Left cardiac atrium (tissue), 4 donors: ENCODE measurements at regions not wholly inside any gene's neighbourhood (a gene's known extent, or its start where the extent isn't known, plus 50 kb on each side); places are given as distances from the start of the nearest gene placed in this dataset.

Source experiments
- ATAC-seq, 2 donors: fragments of 200-7000 bp; cut with Tn5 transposase; one replicate each; pipeline ENCODE4 v1.9.1; 2020; ENCODE audit warnings: mild to moderate bottlenecking in 2 of 2, moderate library complexity in 2 of 2
- DNase-seq: peaks from one replicate; pipeline ENCODE4 v3.0.0-alpha.2; 2020
- intact Hi-C, 2 donors: fragments of 100-400 bp; cut with DNase I; formaldehyde crosslinking; loops; one replicate each; pipeline versions ENCODE4 v1.14.1 to v1.15.1; 2022 to 2023
- donor health status: DM: no; HTN: yes; CAD: no.
- donor health status: DM: no; HTN: yes; CAD: no; lungs with severe emphysema.
- donor health status: DM: yes; HTN: yes; CAD: no.
- donor health status: Dilated cardiomyopathy.

GRCh38 chr19:31402529-31403316 lies 53.5 kb upstream of the TSHZ3 start:
- intact Hi-C loops: no loop called here
- ATAC-seq: no peak
- DNase-seq: no peak

GRCh38 chr19:31406106-31406505 lies 56.9 kb upstream of the TSHZ3 start:
- DNase-seq: no peak
- intact Hi-C loops: no loop called here

GRCh38 chr19:31408460-31409124 lies 59.4 kb upstream of the TSHZ3 start:
- peak; percentile 94 to 96 for ATAC-seq
- intact Hi-C loops: no loop called here
- peak; percentile 38 for DNase-seq

More at GRCh38 chr19:31406106-31406505, 56.9 kb upstream of the TSHZ3 start:
- no peak for ATAC-seq

- DNase-seq (no peak), ATAC-seq (no peak)
- intact Hi-C loops: no loop called here
Measured at GRCh38 chr19:31413353-31413752, 64.1 kb upstream of the TSHZ3 start.

- ATAC-seq (no peak), DNase-seq (no peak)
- intact Hi-C loops: no loop called here
Measured at GRCh38 chr19:31415322-31415721, 66.1 kb upstream of the TSHZ3 start.

GRCh38 chr19:31416548-31416947 lies 67.3 kb upstream of the TSHZ3 start:
- ATAC-seq (no peak), DNase-seq (no peak)
- intact Hi-C loops: no loop called here

- intact Hi-C loops: no loop called here
- no peak for DNase-seq
- no peak for ATAC-seq
Measured at GRCh38 chr19:31418055-31418454, 68.8 kb upstream of the TSHZ3 start.

GRCh38 chr19:31418692-31419430 lies 69.6 kb upstream of the TSHZ3 start:
- DNase-seq: no peak
- intact Hi-C loops: no loop called here
- ATAC-seq: no peak

- intact Hi-C loops: no loop called here
- no peak for DNase-seq
- ATAC-seq: no peak
Measured at GRCh38 chr19:31419871-31420445, 70.7 kb upstream of the TSHZ3 start.

- DNase-seq (no peak), ATAC-seq (no peak)
- intact Hi-C loops: no loop called here
Measured at GRCh38 chr19:31421082-31421481, 71.8 kb upstream of the TSHZ3 start.

GRCh38 chr19:31421856-31422255 lies 72.6 kb upstream of the TSHZ3 start:
- ATAC-seq (no peak), DNase-seq (no peak)
- intact Hi-C loops: no loop called here

GRCh38 chr19:31423896-31424295 lies 74.7 kb upstream of the TSHZ3 start:
- intact Hi-C loops: no loop called here
- DNase-seq (no peak), ATAC-seq (no peak)

GRCh38 chr19:31424861-31425620 lies 75.8 kb upstream of the TSHZ3 start:
- intact Hi-C loops: no loop called here
- no peak for ATAC-seq
- DNase-seq: no peak

- ATAC-seq (peak in 1 of 2 donors; percentile 15), DNase-seq (no peak)
- intact Hi-C loops: no loop called here
Measured at GRCh38 chr19:31427857-31428256, 78.6 kb upstream of the TSHZ3 start.

GRCh38 chr19:31430381-31430780 lies 81.1 kb upstream of the TSHZ3 start:
- intact Hi-C loops: no loop called here

GRCh38 chr19:31432201-31432810 lies 83.1 kb upstream of the TSHZ3 start:
- DNase-seq: no peak
- ATAC-seq: no peak
- intact Hi-C loops: no loop called here

More at GRCh38 chr19:31430381-31430780, 81.1 kb upstream of the TSHZ3 start:
- ATAC-seq: no peak
- DNase-seq: no peak

- DNase-seq: no peak
- ATAC-seq: no peak
- intact Hi-C loops: no loop called here
Measured at GRCh38 chr19:31436121-31436776, 87.0 kb upstream of the TSHZ3 start.
